Aorta (tissue), 5 donors: ENCODE measurements at regions not wholly inside any gene's neighbourhood (a gene's known extent, or its start where the extent isn't known, plus 50 kb on each side); places are given as distances from the start of the nearest gene placed in this dataset.

ENCODE experiments used
- ATAC-seq: fragments of 200-7000 bp; cut with Tn5 transposase; one replicate; pipeline ENCODE4 v1.9.1; 2022; ENCODE audit warnings: moderate library complexity; ENCODE audit not compliant: low FRiP score
- DNase-seq, 2 donors: peaks; one replicate each; pipeline ENCODE4 v3.0.0-alpha.2; 2020
- H3K27ac ChIP-seq, 2 donors: one replicate each; pipeline ENCODE4 v1.5.1; 2013; ENCODE audit warnings: low read length in 2 of 2, mild to moderate bottlenecking in 2 of 2, moderate library complexity in 2 of 2, control low read depth in 1 of 2, inconsistent platforms in 1 of 2, low read depth in 1 of 2
- H3K27me3 ChIP-seq, 2 donors: one replicate each; pipeline ENCODE4 v1.6.1; 2013; ENCODE audit warnings: control low read depth in 1 of 2, low read length in 1 of 2, mild to moderate bottlenecking in 1 of 2, moderate library complexity in 1 of 2; ENCODE audit not compliant: insufficient read depth in 2 of 2, control insufficient read depth in 1 of 2
- H3K36me3 ChIP-seq, 2 donors: one replicate each; pipeline ENCODE4 v1.6.1; 2013; ENCODE audit warnings: control low read depth in 1 of 2, low read length in 1 of 2, mild to moderate bottlenecking in 1 of 2; ENCODE audit not compliant: insufficient read depth in 2 of 2, control insufficient read depth in 1 of 2
- H3K4me1 ChIP-seq, 2 donors: one replicate each; pipeline ENCODE4 v1.6.1; 2013; ENCODE audit warnings: low read length in 2 of 2, control low read depth in 1 of 2, mild to moderate bottlenecking in 1 of 2, moderate library complexity in 1 of 2; ENCODE audit not compliant: insufficient read depth in 2 of 2, control insufficient read depth in 1 of 2
- H3K4me3 ChIP-seq, 2 donors: one replicate each; pipeline ENCODE4 v1.5.1; 2013; ENCODE audit warnings: low read length in 2 of 2, control low read depth in 1 of 2, mild to moderate bottlenecking in 1 of 2
- H3K9me3 ChIP-seq: one replicate; pipeline ENCODE4 v1.6.1; 2013; ENCODE audit warnings: mild to moderate bottlenecking, low read length; ENCODE audit not compliant: control insufficient read depth
- WGBS, 2 donors: extraction: QIAGEN DNeasy Blood & Tissue Kit; methylation state at CpG; one replicate each; pipeline ENCODE4 v1.1.7; 2013; 5-methylcytosine and 5-hydroxymethylcytosine counted together
- intact Hi-C, 2 donors: fragments of 100-400 bp; cut with DNase I; formaldehyde crosslinking; loops; one replicate each; pipeline versions ENCODE4 v1.14.2 to v1.15.0; 2022
- donor health status: healthy with polysubstance abuse.
- donor health status: Bipolar disorder and iron deficiency.
- donor health status: DM: no; HTN: no; CAD: no.
- donor health status: DM: no; HTN: no; CAD: no.
- donor health status: DM: yes; HTN: yes; CAD: no.

GRCh38 chr3:82222401-82222800 is 461.0 kb upstream of the GBE1 start:
- Histone ChIP-seq H3K27me3 (no peaks in the 10 kb centered on the region), H3K9me3 (peaks cover 2% of the 10 kb centered on the region), H3K4me1 (no peaks in the 10 kb centered on the region), H3K4me3 (no peak overlapping the region), H3K36me3 (no peaks in the 10 kb centered on the region), H3K27ac (no peak overlapping the region)
- 0 to 4% methylated on average over 1 of the region's 1 CpG for WGBS, 2 donors
- DNase-seq (no peak), ATAC-seq (no peak)
- intact Hi-C loops: no loop called here

GRCh38 chr3:82217571-82217970 is 456.1 kb upstream of the GBE1 start:
- H3K27ac ChIP-seq: no peak overlapping the region
- DNase-seq (no peak), ATAC-seq (no peak)
- no peak overlapping the region for H3K4me3 ChIP-seq
- 74 to 77% methylated on average over 4 of the region's 4 CpGs for WGBS, 2 donors
- intact Hi-C loops: no loop called here
- H3K27me3 ChIP-seq: no peaks in the 10 kb centered on the region
- no peaks in the 10 kb centered on the region for H3K9me3 ChIP-seq
- H3K36me3 ChIP-seq: no peaks in the 10 kb centered on the region
- H3K4me1 ChIP-seq: no peaks in the 10 kb centered on the region

- no peak for ATAC-seq
- H3K36me3 ChIP-seq: no peaks in the 10 kb centered on the region
- H3K4me1 ChIP-seq: no peaks in the 10 kb centered on the region
- H3K27ac ChIP-seq: no peak overlapping the region
- intact Hi-C loops: no loop called here
- peaks cover 3% of the 10 kb centered on the region for H3K9me3 ChIP-seq
- H3K4me3 ChIP-seq: no peak overlapping the region
- H3K27me3 ChIP-seq: no peaks in the 10 kb centered on the region
- no peak for DNase-seq
- WGBS, 2 donors: 25 to 30% methylated on average over 4 of the region's 4 CpGs
Observed at GRCh38 chr3:82208002-82208710, 446.7 kb upstream of the GBE1 start.

- H3K4me3 ChIP-seq: no peak overlapping the region
- intact Hi-C loops: no loop called here
- H3K9me3 ChIP-seq: peaks cover 3% of the 10 kb centered on the region
- H3K27ac ChIP-seq: no peak overlapping the region
- no peaks in the 10 kb centered on the region for H3K4me1 ChIP-seq
- ATAC-seq (no peak), DNase-seq (no peak)
- H3K36me3 ChIP-seq: no peaks in the 10 kb centered on the region
- H3K27me3 ChIP-seq: no peaks in the 10 kb centered on the region
- WGBS, 2 donors: 23 to 51% methylated on average over 5 of the region's 5 CpGs
Observed at GRCh38 chr3:82202269-82202668, 440.8 kb upstream of the GBE1 start.

- H3K36me3 ChIP-seq: no peaks in the 10 kb centered on the region
- ATAC-seq: no peak
Observed at GRCh38 chr3:82201316-82201715, 439.9 kb upstream of the GBE1 start.

GRCh38 chr3:82198009-82198408 is 436.6 kb upstream of the GBE1 start:
- no peak for DNase-seq
- 67 to 75% methylated on average over 3 of the region's 3 CpGs for WGBS, 2 donors
- Histone ChIP-seq H3K4me3 (no peak overlapping the region), H3K9me3 (no peaks in the 10 kb centered on the region), H3K4me1 (no peaks in the 10 kb centered on the region), H3K36me3 (no peaks in the 10 kb centered on the region), H3K27me3 (no peaks in the 10 kb centered on the region), H3K27ac (no peak overlapping the region)
- no peak for ATAC-seq
- intact Hi-C loops: no loop called here

More at GRCh38 chr3:82201316-82201715, 439.9 kb upstream of the GBE1 start:
- H3K4me3 ChIP-seq: no peak overlapping the region
- intact Hi-C loops: no loop called here
- DNase-seq: no peak
- no peaks in the 10 kb centered on the region for H3K27me3 ChIP-seq
- no peak overlapping the region for H3K27ac ChIP-seq
- no peaks in the 10 kb centered on the region for H3K4me1 ChIP-seq
- H3K9me3 ChIP-seq: peaks cover 3% of the 10 kb centered on the region
- 77 to 86% methylated on average over 2 of the region's 2 CpGs for WGBS, 2 donors

- ATAC-seq: no peak
- Histone ChIP-seq H3K27ac (no peak overlapping the region), H3K9me3 (no peaks in the 10 kb centered on the region), H3K36me3 (no peaks in the 10 kb centered on the region), H3K4me1 (no peaks in the 10 kb centered on the region), H3K4me3 (no peak overlapping the region), H3K27me3 (no peaks in the 10 kb centered on the region)
- no peak for DNase-seq
- intact Hi-C loops: no loop called here
Observed at GRCh38 chr3:82196645-82197044, 435.2 kb upstream of the GBE1 start.

- H3K36me3 ChIP-seq: no peaks in the 10 kb centered on the region
- no peaks in the 10 kb centered on the region for H3K27me3 ChIP-seq
- no peak overlapping the region for H3K4me3 ChIP-seq
- H3K27ac ChIP-seq: no peak overlapping the region
- no peak for DNase-seq
- no peaks in the 10 kb centered on the region for H3K4me1 ChIP-seq
- no peaks in the 10 kb centered on the region for H3K9me3 ChIP-seq
- 52 to 67% methylated on average over 2 of the region's 2 CpGs for whole genome bisulfite sequencing, 2 donors
- intact Hi-C loops: no loop called here
- no peak for ATAC-seq
Observed at GRCh38 chr3:82194870-82195269, 433.4 kb upstream of the GBE1 start.

- H3K4me1 ChIP-seq: no peaks in the 10 kb centered on the region
- H3K4me3 ChIP-seq: no peak overlapping the region
- intact Hi-C loops: no loop called here
- no peaks in the 10 kb centered on the region for H3K27me3 ChIP-seq
- ATAC-seq (no peak), DNase-seq (no peak)
- WGBS, 2 donors: 68 to 74% methylated on average over 7 of the region's 7 CpGs
- no peaks in the 10 kb centered on the region for H3K9me3 ChIP-seq
- H3K36me3 ChIP-seq: no peaks in the 10 kb centered on the region
- H3K27ac ChIP-seq: no peak overlapping the region
Observed at GRCh38 chr3:82186017-82186416, 424.6 kb upstream of the GBE1 start.
